GM06990 (cell line): ENCODE measurements at regions not wholly inside any gene's neighbourhood (a gene's known extent, or its start where the extent isn't known, plus 50 kb on each side); places are given as distances from the start of the nearest gene placed in this dataset.

ENCODE experiments used
- DNase-seq: peaks from one replicate; pipeline ENCODE4 v3.0.0-alpha.2; 2011; ENCODE audit not compliant: insufficient read length; ENCODE audit errors: extremely low read depth
- H3K27me3 ChIP-seq: replicated peaks from 2 replicates; pipeline ENCODE4 v1.6.0; 2011; ENCODE audit warnings: low read length; ENCODE audit not compliant: control insufficient read depth, insufficient read depth
- H3K36me3 ChIP-seq: 2 replicates; pipeline ENCODE4 v1.5.1; 2011; ENCODE audit warnings: low read length; ENCODE audit not compliant: control insufficient read depth, insufficient read depth
- H3K4me3 ChIP-seq: replicated peaks from 2 replicates; pipeline ENCODE4 v1.5.1; 2011; ENCODE audit warnings: low read depth, mild to moderate bottlenecking, control low read depth, low read length
- TF ChIP-seq, protein P1 (sequence below): IDR thresholded peaks from 2 replicates; pipeline ENCODE4 v1.5.1; 2011; ENCODE audit warnings: low read length, control low read depth, mild to moderate bottlenecking, inconsistent platforms; ENCODE audit not compliant: insufficient read depth, poor library complexity, severe bottlenecking

DNA sequence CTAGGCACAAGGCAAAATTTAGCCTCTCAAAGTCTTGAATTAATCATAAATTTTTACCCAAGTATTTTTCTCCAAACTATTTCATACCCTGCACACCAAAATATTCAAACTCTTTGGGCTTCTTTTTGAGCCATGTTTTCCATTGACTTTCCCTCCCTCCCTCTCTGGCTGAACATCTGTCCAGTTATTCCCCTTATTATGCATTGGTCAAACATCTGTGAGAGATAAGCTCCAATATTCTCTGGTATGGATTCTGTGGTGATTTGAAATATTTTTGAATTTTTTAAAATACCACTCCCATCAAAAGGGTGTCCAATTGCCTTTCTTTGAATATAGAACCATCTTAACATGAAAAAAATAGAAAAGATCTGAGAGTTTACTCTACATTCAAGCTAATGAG lies 244.2 kb downstream of the RFPL4B start:
- DNase-seq, result no peak
- H3K4me3 ChIP-seq, result no peak overlapping the region
- TF ChIP-seq, protein P1, sequence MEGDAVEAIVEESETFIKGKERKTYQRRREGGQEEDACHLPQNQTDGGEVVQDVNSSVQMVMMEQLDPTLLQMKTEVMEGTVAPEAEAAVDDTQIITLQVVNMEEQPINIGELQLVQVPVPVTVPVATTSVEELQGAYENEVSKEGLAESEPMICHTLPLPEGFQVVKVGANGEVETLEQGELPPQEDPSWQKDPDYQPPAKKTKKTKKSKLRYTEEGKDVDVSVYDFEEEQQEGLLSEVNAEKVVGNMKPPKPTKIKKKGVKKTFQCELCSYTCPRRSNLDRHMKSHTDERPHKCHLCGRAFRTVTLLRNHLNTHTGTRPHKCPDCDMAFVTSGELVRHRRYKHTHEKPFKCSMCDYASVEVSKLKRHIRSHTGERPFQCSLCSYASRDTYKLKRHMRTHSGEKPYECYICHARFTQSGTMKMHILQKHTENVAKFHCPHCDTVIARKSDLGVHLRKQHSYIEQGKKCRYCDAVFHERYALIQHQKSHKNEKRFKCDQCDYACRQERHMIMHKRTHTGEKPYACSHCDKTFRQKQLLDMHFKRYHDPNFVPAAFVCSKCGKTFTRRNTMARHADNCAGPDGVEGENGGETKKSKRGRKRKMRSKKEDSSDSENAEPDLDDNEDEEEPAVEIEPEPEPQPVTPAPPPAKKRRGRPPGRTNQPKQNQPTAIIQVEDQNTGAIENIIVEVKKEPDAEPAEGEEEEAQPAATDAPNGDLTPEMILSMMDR, result no peak
- no peaks in the 10 kb centered on the region for H3K36me3 ChIP-seq
- H3K27me3 ChIP-seq, result no peaks in the 10 kb centered on the region

DNA sequence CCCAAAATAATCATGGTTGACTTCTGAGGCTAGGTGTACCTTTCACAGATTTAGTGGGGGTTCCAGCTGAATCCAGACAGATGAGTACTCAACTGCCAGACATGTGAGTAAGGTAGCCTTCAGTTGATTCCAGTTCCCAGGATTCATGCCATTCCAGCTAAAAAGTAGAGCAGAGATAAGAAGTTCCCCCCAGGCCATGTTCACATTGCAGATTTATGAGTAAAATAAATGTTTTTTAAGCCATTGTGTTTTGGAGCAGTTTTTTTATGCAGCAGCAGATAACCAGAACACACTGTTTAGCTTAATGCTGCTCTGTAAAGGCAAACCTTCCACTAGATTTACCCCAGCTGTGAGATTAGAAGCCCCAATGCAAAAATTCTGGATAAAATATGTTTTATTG lies 245.0 kb downstream of the RFPL4B start:
- TF ChIP-seq, protein P1, result no peak
- Histone ChIP-seq H3K4me3 (no peak overlapping the region), H3K27me3 (no peaks in the 10 kb centered on the region), H3K36me3 (no peaks in the 10 kb centered on the region)
- no peak for DNase-seq

DNA sequence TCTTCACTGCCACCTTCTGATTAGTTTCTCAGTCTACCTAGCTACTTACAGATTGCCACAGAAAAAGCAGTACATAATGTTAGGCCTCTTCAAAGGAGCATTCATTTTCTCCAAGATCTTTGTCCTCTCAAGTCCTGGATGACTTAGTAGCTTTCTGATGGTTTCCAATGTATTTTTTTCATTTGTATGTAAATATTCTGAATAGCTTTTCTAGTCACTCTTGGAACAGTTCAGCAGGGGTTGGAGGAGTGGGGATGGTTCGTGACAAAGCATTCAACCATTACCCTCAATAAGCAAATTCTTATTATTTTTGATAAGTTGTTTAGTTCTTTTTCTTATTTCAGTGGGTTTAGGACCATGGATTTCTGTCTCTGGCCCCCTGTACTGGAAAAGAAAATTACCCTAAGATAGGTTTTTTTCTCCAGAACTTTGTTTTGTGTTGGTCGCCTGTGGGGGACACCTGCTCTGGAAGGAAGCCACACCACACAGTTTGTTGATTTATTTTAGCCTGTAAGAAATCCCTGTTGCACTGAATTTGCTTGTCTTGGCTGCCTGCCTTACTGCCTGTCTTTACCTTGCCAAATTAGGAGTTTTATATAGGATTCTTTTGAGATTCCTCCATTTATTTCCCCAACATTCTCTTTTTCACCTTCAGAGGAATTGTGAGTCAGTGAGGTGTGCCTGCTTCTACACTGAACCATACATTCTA lies 247.9 kb downstream of the RFPL4B start:
- Histone ChIP-seq H3K4me3 (no peak overlapping the region), H3K36me3 (no peaks in the 10 kb centered on the region), H3K27me3 (no peaks in the 10 kb centered on the region)
- TF ChIP-seq, protein P1, result no peak
- no peak for DNase-seq

DNA sequence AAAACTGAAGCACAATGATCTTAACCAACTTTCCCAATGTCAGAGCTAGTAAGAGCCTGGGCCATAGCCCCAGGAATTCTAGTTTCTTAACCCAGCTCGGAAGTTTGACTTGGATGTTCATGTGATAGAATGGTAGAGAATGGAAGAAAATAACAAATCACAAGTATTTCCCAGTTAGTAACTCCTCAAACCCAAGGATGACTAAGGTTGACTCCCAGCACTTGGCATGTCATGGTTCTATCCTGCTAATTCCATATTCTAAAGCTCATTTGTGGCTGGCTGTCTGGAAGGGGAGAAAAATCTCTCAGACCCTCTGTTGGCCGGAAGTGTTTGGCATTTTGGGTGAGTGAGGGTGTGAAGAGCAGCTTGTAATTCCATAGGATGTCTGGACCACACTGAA lies 248.7 kb downstream of the RFPL4B start:
- no peak overlapping the region for H3K4me3 ChIP-seq
- DNase-seq, result no peak
- H3K36me3 ChIP-seq, result no peaks in the 10 kb centered on the region
- H3K27me3 ChIP-seq, result no peaks in the 10 kb centered on the region
- TF ChIP-seq, protein P1, result no peak

DNA sequence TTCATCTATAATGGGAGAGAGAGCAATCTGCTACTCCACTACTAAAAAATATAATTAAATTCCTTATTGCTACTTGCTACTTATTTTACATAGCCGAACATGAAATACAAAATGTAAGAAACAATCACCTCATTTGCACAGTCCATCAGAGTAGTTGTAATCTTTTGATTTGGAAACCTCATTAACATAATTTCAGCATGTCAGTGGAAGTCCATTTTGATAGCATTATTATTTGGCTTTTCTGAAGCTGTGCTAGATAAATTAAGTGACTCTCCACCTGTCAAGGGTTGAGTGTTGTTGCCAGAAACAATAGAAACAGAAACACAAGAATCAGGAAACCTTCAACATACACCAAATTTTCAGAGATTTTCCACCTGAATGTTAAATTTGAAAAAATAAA lies 250.0 kb downstream of the RFPL4B start:
- H3K4me3 ChIP-seq, result no peak overlapping the region
- DNase-seq, result no peak
- no peaks in the 10 kb centered on the region for H3K27me3 ChIP-seq
- TF ChIP-seq, protein P1, result no peak
- H3K36me3 ChIP-seq, result no peaks in the 10 kb centered on the region

DNA sequence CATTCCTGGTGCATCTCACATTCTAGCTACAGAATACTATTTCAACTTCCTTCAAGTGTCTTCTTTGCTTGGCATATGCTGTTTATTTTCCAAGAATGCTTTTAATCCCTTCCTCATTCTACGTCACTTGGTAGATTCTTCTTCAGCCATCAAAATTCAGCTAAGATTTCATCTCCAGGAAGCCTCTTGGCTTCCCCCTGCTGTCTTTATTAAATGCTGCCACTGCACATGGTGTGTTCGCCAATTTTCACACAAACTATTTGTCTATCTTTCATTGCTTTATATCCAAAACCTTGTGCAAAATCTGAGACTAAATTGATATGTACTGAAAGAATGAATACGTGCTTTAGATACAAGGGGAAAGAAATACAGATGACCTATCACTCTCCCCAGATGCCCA lies 253.0 kb downstream of the RFPL4B start:
- Histone ChIP-seq H3K36me3 (no peaks in the 10 kb centered on the region), H3K27me3 (no peaks in the 10 kb centered on the region), H3K4me3 (no peak overlapping the region)
- DNase-seq, result no peak
- TF ChIP-seq, protein P1, result no peak
